Activated effector memory CD4-positive, alpha-beta T cell treated with anti-CD3 and anti-CD28 coated beads, Interleukin-2, amount 50 U/mL, for 16 hours (primary cell): ENCODE measurements at regions not wholly inside any gene's neighbourhood (a gene's known extent, or its start where the extent isn't known, plus 50 kb on each side); places are given as distances from the start of the nearest gene placed in this dataset.
A peak's percentile ranks its signal among the peaks of the same experiment; 100 is the strongest.
"Not testable (repeated sequence)": the region's sequence is repeated elsewhere in the genome, so short reads cannot be mapped to it uniquely, and the experiment has no call there.

Source experiments
- DNase-seq: peaks from one replicate; pipeline ENCODE4 v3.0.0-alpha.2; 2020

- DNase-seq, result no peak
Observed at GRCh38 chr6:30832864-30833263, 51.5 kb upstream of the DDR1 start.

DNA sequence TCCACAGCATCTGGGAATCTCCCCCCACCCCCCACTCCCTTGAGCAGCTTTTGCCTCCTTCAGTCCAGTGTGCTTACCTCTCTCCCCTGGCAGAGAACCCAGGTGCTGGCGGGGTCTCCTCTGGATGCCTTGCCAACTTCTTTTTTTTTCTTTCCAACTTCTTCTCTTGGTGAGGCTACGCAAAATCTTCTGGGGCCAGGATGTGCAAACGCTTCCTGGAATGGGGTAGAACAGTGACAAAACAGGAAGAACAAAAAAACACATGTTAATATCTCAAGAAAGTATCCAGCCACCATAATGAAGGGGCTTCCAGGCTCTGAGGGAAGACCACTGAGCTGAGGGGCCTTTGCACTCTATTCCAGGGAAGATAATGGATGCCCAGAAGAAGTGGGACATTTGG, 53.9 kb upstream of the DDR1 start:
- DNase-seq, result peak; percentile 62

DNA sequence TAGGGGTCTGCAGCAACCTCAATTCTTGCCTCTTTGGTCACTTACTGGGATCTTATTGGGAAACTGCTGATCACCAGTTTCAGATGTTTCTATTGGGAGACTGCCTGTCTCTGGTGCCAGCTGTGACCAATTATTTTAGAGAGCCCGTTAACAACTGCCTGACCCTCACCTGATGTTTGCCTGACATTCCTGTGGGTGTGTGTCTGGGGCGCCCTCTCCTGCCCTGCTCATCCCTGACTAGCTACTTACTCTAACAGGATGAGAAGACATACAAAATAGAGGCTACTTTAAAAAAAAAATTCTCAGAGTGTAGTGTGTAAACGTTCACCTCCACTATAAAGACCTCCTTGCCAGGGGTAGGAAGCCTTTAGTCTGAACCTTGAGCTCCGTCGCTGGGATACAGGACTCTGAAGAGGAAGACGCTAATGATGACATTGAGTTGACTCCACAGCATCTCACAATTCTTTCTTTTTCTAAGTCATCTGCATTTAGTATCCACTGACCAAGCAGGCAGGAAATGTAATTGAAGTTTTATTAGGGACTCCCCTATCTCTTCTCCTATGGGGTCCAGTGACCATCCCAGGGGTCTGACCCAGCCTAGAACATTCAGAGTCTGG, 54.6 kb upstream of the DDR1 start:
- DNase-seq, result peak; percentile 70

DNA sequence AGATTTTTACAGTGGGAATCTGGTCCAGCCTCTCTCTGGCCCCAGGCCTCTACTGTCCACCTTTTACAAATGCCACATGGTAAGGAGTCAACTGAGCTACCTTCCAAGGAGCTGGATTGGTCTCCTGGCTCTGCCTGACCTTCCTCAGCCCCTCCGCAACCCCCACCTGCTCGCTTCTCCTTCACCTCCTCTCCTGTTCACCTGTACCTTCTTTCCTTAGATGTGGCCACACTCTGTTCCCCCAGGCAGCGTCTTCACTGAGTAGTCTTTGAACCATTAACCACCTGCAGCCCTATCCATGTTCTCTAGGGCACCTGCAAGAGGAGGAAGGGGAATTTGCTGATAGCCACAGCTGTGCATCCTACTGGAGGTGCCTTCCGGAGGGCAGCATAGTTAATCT, 55.3 kb upstream of the DDR1 start:
- peak; percentile 56 for DNase-seq

DNA sequence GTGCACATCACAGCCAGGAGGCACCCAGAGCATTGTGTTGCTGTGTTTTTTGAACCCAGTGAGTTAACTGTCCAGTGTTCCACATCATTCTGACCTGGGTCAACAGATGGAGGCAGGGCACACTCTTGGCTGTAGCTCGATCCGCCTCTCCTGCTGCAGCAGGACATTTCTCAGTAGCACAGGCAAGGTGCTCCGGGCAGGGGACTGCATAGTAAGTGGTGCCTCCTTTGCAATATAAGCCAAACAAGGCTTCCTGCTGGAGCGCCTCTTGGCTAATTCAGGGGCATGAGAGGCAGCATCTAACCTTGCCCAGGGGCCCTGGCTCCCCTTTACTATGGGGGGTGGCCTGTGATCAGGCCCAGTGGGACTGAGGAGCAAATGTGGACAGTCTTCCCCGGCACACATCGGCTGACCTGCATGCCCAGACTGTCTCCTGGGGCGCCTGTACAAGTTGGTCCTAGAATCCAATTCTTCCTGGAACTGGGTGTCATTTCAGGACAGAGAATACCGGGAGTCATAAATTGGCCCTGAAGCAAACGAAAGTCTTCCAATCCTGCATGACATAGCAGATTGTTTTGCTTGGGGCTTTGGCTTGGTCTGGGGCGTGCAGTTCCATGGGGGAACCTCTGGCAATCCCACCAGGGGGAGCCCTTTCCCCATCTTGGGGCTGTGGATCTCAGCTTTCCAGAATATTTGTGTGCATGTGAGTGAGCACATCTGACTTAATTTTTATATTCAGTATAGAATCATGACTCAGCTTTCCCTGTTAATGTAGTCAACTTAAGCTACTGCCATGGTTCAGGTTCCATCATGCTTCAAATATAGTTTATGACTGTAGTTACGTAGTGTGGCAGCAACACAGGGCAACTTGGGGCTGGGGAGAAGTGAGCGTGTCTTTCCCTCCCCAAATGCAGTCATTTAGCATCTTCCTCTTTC, 56.0 kb upstream of the DDR1 start:
- peak; percentile 93 for DNase-seq

DNA sequence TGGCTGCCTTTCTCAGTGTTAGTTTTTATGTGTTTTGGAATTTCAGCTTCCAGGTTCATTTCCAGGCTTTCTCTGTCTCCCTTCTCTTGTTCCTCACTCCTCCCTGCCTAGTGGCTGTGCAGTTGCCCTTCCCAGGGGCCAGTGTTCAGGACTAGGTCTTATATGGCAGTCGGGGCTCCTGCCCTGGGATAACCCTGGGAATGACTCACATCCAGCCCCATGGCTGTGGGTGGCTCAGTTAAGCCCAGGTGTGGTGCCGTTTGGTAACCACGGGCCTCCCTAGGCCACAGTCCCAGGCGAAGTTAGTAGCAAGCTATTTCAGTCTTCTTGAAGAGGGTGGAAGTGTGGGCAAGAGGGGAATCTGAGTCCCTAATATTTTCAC, 57.4 kb upstream of the DDR1 start:
- DNase-seq, result peak; percentile 74

DNA sequence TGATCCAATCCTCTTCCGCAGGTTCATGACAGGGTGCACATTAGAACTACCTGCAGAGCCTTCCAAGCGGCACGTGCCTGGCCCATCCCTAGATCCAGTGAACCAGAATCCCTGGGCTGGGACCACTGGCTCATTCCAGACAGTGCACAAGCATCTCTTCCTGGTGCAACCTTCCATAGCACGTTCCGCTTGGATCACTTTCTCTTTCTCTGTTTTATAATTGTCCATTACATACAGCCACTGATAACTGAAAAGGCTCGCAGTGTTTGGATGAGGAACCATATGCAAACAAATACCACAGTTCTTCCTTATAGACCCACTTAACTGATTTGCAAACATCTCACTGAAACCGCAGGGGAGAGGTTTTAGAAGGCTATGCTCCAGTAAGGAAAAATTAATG, 59.6 kb upstream of the DDR1 start:
- no peak for DNase-seq

GRCh38 chr6:30823534-30823865, 60.8 kb upstream of the DDR1 start:
- DNase-seq, result no peak

DNA sequence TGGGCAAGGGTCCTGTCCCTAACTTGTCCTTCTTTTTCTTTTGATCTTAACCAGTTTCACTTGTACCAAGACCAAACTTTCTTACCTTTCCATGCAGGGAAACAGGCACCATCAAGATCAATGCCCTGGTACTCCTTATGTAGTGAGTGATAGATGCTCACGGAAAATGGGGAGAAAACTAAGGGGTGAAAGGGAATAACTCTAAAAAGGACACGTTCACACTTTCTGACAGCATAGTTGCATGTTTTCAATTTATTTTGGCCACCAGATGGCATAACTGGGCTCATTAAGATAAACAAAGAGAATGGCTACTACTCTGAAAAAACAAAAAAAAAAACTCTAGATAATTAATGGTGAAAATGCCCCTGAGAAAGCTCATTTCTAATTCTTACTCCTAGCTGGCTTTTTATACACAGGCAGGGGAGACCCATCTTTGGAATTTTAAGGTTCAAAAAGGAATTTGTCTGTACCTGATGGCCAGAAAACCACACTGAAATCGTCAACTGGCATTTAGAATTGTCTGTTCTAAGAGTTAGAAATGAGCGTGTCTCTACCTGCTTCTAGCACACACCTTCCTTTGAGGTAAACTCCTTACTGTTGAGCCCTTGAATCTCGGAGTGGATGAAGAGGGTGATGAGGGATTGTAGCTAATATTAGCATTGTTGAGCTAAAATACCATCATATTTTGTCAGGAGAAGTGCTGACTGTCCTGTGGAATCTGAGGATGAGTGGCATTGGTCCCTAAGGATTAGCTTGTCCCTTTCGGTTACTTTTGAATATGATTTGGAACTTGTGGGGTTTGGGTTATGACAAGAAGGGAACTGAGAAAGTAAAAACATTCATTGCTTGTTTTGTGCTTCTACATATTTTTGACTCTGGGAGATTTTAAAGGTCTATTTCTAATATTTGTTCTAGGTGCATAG, 62.2 kb upstream of the DDR1 start:
- DNase-seq, result no peak

DNA sequence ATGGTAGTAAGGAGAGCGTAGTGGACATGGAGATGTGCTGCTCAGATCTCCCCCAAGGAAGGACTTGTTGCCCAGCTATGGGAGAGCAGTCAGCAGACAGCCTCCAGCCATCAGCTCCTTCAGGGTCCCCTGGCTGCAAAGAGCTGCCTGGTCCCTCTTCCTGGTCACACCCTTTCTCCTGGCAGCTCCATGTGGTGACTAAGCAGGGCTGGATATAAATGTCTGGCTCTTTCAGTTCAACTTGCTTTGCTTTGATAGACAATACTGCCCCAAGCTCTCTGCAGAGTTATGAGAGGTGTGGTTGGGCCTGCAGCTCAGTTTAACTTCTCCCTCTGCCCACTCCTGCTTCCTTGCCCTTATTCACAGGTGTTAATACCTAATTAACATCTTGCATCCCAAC, 64.1 kb upstream of the DDR1 start:
- no peak for DNase-seq

GRCh38 chr6:30819297-30819917, 64.9 kb upstream of the DDR1 start:
- peak; percentile 83 for DNase-seq

GRCh38 chr6:30818391-30818841, 65.9 kb upstream of the DDR1 start:
- no peak for DNase-seq

DNA sequence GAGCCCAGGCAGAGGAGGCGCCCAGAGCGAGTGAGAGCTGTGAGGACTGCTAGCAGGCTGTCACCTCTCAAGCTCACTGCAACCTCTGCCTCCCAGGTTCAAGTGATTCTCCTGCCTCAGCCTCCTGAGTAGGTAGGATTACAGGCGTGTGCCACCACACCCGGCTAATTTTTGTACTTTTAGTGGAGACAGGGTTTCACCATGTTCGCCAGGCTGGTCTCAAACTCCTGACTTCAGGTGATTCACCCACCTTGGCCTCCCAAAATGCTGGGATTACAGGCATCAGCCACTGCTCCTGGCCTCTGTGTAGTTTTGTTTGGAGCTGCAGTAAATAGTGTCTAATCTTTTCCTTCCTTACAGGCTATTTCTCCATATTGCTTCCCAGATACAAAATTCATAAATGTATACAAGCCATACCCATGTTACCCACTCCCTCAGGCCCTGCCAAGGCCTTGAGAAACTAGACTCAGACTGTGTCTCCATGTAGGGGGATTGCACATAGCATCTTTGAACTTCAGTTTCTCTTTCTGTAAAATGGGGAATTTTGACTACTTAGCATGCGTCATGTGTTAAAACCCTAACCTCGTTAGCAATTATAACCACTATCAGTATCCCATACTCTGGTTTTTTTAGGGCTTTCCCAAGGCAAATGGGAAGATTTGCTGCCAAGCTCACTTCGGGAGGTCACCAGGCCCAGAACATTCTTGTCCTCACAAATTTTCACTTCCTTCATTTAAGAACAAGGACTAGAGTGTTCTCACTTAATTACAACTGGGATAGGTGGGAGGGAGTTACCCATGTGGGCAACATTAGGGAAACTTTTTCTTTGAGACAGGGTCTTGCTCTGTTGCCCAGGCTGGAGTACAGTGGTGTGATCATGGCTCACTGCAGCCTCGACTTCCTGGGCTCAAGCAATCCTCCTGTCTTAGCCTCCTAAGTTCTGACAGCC, 67.3 kb upstream of the DDR1 start:
- DNase-seq, result peak; percentile 71

DNA sequence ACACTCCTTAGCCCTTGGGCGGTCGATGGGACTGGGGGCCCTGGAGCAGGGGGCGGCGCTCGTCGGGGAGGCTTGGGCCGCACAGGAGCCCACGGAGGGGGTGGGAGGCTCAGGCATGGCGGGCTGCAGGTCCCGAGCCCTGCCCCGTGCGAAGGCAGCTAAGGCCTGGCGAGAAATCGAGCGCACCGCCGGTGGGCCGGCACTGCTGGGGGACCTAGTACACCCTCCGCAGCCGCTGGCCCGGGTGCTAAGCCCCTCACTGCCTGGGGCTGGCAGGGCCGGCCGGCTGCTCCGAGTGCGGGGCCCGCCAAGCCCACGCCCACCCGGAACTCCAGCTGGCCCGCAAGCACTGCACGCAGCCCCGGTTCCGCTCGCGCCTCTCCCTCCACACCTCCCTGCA, 68.0 kb upstream of the DDR1 start:
- DNase-seq, result not testable (repeated sequence)

GRCh38 chr6:30815041-30815742, 69.1 kb upstream of the DDR1 start:
- DNase-seq, result not testable (repeated sequence)

GRCh38 chr6:30814146-30815040, 69.9 kb upstream of the DDR1 start:
- peak; percentile 85 for DNase-seq

- no peak for DNase-seq
Observed at GRCh38 chr6:30813631-30814145, 69.3 kb upstream of the IER3 start.

- DNase-seq, result peak; percentile 92
Observed at GRCh38 chr6:30810813-30811339, 66.5 kb upstream of the IER3 start.

DNA sequence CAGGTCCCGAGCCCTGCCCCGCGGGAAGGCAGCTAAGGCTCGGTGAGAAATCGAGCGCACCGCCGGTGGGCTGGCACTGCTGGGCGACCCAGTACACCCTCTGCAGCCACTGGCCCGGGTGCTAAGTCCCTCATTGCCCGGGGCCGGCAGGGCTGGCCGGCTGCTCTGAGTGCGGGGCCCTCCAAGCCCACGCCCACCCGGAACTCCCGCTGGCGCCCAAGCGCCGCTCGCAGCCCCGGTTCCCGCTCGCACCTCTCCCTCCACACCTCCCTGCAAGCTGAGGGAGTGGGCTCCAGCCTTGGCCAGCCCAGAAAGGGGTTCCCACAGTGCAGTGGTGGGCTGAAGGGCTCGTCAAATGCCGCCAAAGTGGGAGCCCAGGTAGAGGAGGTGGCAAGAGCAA, 63.2 kb upstream of the IER3 start:
- DNase-seq, result not testable (repeated sequence)
